ENCODE measurements at regions not wholly inside any gene's neighbourhood (a gene's known extent, or its start where the extent isn't known, plus 50 kb on each side); places are given as distances from the start of the nearest gene placed in this dataset.

- DNase-seq (ENCODE audit: low read depth), result no peak
- no peak overlapping the region for H3K4me3 ChIP-seq (replicated peaks; ENCODE audit: low read depth, low read length)
- TF ChIP-seq, protein P1, sequence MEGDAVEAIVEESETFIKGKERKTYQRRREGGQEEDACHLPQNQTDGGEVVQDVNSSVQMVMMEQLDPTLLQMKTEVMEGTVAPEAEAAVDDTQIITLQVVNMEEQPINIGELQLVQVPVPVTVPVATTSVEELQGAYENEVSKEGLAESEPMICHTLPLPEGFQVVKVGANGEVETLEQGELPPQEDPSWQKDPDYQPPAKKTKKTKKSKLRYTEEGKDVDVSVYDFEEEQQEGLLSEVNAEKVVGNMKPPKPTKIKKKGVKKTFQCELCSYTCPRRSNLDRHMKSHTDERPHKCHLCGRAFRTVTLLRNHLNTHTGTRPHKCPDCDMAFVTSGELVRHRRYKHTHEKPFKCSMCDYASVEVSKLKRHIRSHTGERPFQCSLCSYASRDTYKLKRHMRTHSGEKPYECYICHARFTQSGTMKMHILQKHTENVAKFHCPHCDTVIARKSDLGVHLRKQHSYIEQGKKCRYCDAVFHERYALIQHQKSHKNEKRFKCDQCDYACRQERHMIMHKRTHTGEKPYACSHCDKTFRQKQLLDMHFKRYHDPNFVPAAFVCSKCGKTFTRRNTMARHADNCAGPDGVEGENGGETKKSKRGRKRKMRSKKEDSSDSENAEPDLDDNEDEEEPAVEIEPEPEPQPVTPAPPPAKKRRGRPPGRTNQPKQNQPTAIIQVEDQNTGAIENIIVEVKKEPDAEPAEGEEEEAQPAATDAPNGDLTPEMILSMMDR (IDR thresholded peaks at IDR 0.05; ENCODE audit: low read length, missing control alignments), result no peak
These were observed 138.3 kb downstream of the TMEM161B start for GRCh38 chr5:88130211-88130815.

GRCh38 chr5:88128813-88129212 lies 139.8 kb downstream of the TMEM161B start:
- H3K4me3 ChIP-seq (replicated peaks; ENCODE audit: low read depth, low read length), result no peak overlapping the region
- DNase-seq (ENCODE audit: low read depth), result no peak
- TF ChIP-seq, protein P1 (IDR thresholded peaks at IDR 0.05; ENCODE audit: low read length, missing control alignments), result no peak

DNA sequence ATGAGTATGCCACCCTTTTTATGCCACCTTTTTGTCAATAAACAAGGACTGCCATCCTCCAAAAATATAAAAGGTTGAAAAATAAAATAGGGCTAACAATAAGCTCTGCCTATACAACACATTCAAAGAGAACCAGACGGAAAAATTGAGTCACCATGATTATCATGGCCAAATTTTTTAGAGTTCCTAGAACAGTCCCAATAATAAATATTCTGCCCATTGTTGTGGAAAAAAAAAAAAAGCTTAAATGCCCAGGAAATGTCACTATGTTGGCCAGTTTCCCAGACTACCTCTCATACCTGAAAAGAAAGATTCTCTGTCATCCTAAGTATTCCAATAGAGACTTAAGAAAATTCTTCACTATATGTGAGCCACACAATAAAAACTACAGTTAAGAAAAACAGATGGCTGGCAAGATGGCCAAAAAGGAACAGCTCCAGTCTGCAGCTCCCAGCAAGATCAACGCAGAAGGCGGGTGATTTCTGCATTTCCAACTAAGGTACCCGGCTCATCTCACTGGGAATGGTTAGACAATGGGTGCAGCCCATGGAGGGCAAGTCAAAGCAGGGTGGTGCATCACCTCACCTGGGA lies 149.0 kb downstream of the TMEM161B start:
- TF ChIP-seq, protein P1 (IDR thresholded peaks at IDR 0.05; ENCODE audit: low read length, missing control alignments), result no peak
- DNase-seq (ENCODE audit: low read depth), result no peak
- no peak overlapping the region for H3K4me3 ChIP-seq (replicated peaks; ENCODE audit: low read depth, low read length)

DNA sequence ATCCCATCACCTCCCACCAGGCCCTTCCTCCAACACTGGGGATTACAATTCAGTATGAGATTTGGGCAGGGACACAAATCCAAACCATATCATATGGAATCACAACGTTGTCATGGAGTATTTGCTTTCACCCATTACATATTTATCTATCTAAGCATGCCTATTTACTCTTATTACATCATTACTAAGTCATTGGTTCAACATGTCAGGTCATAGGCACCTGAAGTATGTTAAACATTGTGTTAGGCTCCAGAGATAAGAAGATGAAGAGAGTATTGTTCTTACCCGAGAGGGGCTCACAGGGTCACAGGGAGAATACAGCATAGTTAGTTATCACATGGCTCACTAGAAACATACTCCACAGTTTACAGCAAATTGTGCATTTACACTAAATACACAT lies 150.5 kb downstream of the TMEM161B start:
- no peak overlapping the region for H3K4me3 ChIP-seq (replicated peaks; ENCODE audit: low read depth, low read length)

GRCh38 chr5:88117546-88117945 lies 151.1 kb downstream of the TMEM161B start:
- H3K4me3 ChIP-seq (replicated peaks; ENCODE audit: low read depth, low read length), result no peak overlapping the region
- TF ChIP-seq, protein P1 (IDR thresholded peaks at IDR 0.05; ENCODE audit: low read length, missing control alignments), result no peak
- DNase-seq (ENCODE audit: low read depth), result no peak

More for the DNA sequence above, 150.5 kb downstream of the TMEM161B start:
- no peak for DNase-seq (ENCODE audit: low read depth)
- TF ChIP-seq, protein P1 (IDR thresholded peaks at IDR 0.05; ENCODE audit: low read length, missing control alignments), result no peak

DNA sequence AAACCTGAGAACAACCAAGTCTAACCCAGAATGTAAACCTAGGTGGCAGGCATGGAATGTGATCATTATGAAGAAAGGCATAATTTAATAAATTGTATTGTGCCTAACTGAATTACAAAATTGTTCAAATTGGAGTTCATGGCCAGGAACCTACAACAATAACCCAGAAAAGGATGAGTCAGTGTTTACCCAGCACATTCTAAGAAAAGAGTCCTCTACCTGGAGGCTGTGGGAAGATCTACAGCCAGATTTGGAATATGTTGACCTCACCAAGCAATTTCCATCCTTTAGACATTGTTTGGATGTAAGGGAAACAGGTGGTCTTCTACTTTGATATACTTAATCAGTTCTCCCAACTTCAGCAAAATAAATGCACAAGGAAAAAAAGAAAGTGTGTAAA lies 152.2 kb downstream of the TMEM161B start:
- H3K4me3 ChIP-seq (replicated peaks; ENCODE audit: low read depth, low read length), result no peak overlapping the region
- no peak for DNase-seq (ENCODE audit: low read depth)
- TF ChIP-seq, protein P1 (IDR thresholded peaks at IDR 0.05; ENCODE audit: low read length, missing control alignments), result no peak

- no peak overlapping the region for H3K4me3 ChIP-seq (replicated peaks; ENCODE audit: low read depth, low read length)
- DNase-seq (ENCODE audit: low read depth), result no peak
- TF ChIP-seq, protein P1 (IDR thresholded peaks at IDR 0.05; ENCODE audit: low read length, missing control alignments), result no peak
These were observed 153.4 kb downstream of the TMEM161B start for GRCh38 chr5:88115211-88115610.

Data from fibroblast of pulmonary artery (primary cell).